ENCODE measurements at regions not wholly inside any gene's neighbourhood (a gene's known extent, or its start where the extent isn't known, plus 50 kb on each side); places are given as distances from the start of the nearest gene placed in this dataset.

GRCh38 chr16:31712064-31712540 lies 161.5 kb upstream of the ZNF267 start:
- TF ChIP-seq ZNF274 (IDR thresholded peaks at IDR 0.05; ENCODE audit: low read depth, low read length) = no peak
- no peak for TF ChIP-seq SUZ12 (IDR thresholded peaks at IDR 0.05; ENCODE audit: extremely low read depth, insufficient read depth, insufficient read length)

Data from NT2/D1 (cell line).